ENCODE measurements at regions not wholly inside any gene's neighbourhood (a gene's known extent, or its start where the extent isn't known, plus 50 kb on each side); places are given as distances from the start of the nearest gene placed in this dataset.

DNA sequence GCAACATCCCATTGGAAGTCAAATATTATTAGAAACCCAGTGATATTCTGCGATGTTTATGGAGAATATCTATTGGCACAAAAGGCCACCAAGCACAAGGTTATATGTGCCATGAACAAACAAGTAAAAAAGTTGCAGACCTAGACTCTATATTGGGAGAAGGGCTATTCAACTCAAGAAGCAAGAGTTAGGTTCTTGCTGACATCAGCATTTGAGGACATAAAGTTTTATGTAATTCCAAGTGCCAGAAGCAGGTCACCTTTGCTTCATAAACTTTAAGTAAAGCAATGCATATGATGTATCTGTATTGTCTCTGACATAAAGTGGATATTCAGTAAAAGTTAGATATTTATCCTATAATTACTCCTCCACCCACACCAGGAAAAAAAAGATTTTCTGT, 71.1 kb downstream of the MAGEB10 start:
- no peak overlapping the region for H3K4me3 ChIP-seq (replicated peaks; ENCODE audit: low read depth, low read length)
- TF ChIP-seq, protein P1, sequence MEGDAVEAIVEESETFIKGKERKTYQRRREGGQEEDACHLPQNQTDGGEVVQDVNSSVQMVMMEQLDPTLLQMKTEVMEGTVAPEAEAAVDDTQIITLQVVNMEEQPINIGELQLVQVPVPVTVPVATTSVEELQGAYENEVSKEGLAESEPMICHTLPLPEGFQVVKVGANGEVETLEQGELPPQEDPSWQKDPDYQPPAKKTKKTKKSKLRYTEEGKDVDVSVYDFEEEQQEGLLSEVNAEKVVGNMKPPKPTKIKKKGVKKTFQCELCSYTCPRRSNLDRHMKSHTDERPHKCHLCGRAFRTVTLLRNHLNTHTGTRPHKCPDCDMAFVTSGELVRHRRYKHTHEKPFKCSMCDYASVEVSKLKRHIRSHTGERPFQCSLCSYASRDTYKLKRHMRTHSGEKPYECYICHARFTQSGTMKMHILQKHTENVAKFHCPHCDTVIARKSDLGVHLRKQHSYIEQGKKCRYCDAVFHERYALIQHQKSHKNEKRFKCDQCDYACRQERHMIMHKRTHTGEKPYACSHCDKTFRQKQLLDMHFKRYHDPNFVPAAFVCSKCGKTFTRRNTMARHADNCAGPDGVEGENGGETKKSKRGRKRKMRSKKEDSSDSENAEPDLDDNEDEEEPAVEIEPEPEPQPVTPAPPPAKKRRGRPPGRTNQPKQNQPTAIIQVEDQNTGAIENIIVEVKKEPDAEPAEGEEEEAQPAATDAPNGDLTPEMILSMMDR (IDR thresholded peaks at IDR 0.05; ENCODE audit: low read length, missing control alignments), result no peak
- no peak for DNase-seq (ENCODE audit: low read depth)
